Spleen (tissue), 11 donors: ENCODE measurements at regions not wholly inside any gene's neighbourhood (a gene's known extent, or its start where the extent isn't known, plus 50 kb on each side); places are given as distances from the start of the nearest gene placed in this dataset.

Experiments
- DNase-seq: peaks from one replicate; pipeline ENCODE4 v3.0.0-alpha.2; 2020
- H3K27ac ChIP-seq, 8 donors: fragments of 200-600 bp; sonication (generic) in 7 of 8; 1 replicate in 4 of 8; 2 replicates in 4 of 8; pipeline versions ENCODE4 v1.5.0 to v1.8.0; 2016 to 2021; ENCODE audit warnings: inconsistent platforms in 4 of 8, mild to moderate bottlenecking in 4 of 8, moderate library complexity in 1 of 8
- H3K27me3 ChIP-seq, 7 donors: fragments of 200-600 bp; sonication (generic) in 6 of 7; replicated peaks in 1 of 7; 1 replicate in 4 of 7; 2 replicates in 3 of 7; pipeline versions ENCODE4 v1.5.0 to v1.8.0; 2016 to 2021; ENCODE audit warnings: inconsistent platforms in 3 of 7, mild to moderate bottlenecking in 1 of 7
- H3K36me3 ChIP-seq, 6 donors: fragments of 200-600 bp; sonication (generic) in 5 of 6; 1 replicate in 4 of 6; 2 replicates in 2 of 6; pipeline versions ENCODE4 v1.5.0 to v1.8.0; 2016 to 2021; ENCODE audit warnings: inconsistent platforms in 2 of 6
- H3K4me1 ChIP-seq, 6 donors: fragments of 200-600 bp; sonication (generic) in 5 of 6; 1 replicate in 3 of 6; 2 replicates in 3 of 6; pipeline versions ENCODE4 v1.5.0 to v1.8.0; 2016 to 2021; ENCODE audit warnings: inconsistent platforms in 3 of 6
- H3K4me3 ChIP-seq, 8 donors: fragments of 200-600 bp; sonication (generic) in 7 of 8; 1 replicate in 4 of 8; 2 replicates in 4 of 8; pipeline versions ENCODE4 v1.5.0 to v1.8.0; 2016 to 2021; ENCODE audit warnings: inconsistent platforms in 4 of 8, mild to moderate bottlenecking in 4 of 8, moderate library complexity in 2 of 8
- H3K9me3 ChIP-seq, 8 donors: fragments of 200-600 bp; sonication (generic) in 7 of 8; 1 replicate in 4 of 8; 2 replicates in 4 of 8; pipeline versions ENCODE4 v1.5.0 to v1.8.0; 2016 to 2021; ENCODE audit warnings: inconsistent platforms in 4 of 8
- CTCF ChIP-seq, 11 experiments: fragments of 200-600 bp in 7 of 11; fragments of 450-650 bp in 4 of 11; sonication (generic) in 4 of 11; IDR thresholded peaks in 8 of 11; conservative IDR thresholded peaks in 3 of 11; 1 replicate in 7 of 11; 2 replicates in 4 of 11; pipeline versions ENCODE4 v1.4.0 to v1.8.0; 2016 to 2021; ENCODE audit warnings: antibody characterized with exemption in 11 of 11, inconsistent platforms in 4 of 11, mild to moderate bottlenecking in 1 of 11
- POLR2A ChIP-seq, 3 donors: fragments of 450-650 bp; IDR thresholded peaks; one replicate each; pipeline ENCODE4 v1.5.1; 2017; ENCODE audit warnings: antibody characterized with exemption in 3 of 3, mild to moderate bottlenecking in 1 of 3
- POLR2AphosphoS5 ChIP-seq, 3 donors: sonication (generic); formaldehyde crosslinking; IDR thresholded peaks; one replicate each; pipeline ENCODE4 v1.5.1; 2017; ENCODE audit warnings: antibody characterized with exemption in 3 of 3
- WGBS, 5 donors: extraction: QIAGEN DNeasy Blood & Tissue Kit in 3 of 5; methylation state at CpG; one replicate each; pipeline versions ENCODE4 v1.1.5 to v1.1.7; 2013 to 2018; 5-methylcytosine and 5-hydroxymethylcytosine counted together
- intact Hi-C: fragments of 100-400 bp; cut with DNase I; formaldehyde crosslinking; loops from one replicate; pipeline ENCODE4 v1.15.0; 2023; ENCODE audit warnings: low total_unique reads
- donor health status: healthy with polysubstance abuse.
- donor health status: DM: no; HTN: no; CAD: no; lungs with moderate emphysema.
- donor health status: DM: no; HTN: no; CAD: no.
- donor health status: Bipolar disorder and iron deficiency.
- donor health status: healthy.
- donor health status: DM: no; HTN: no; CAD: no.
- donor health status: DM: yes; HTN: yes; CAD: no.

- WGBS, 5 donors = 63 to 82% (median 78%) methylated on average over 2 of the region's 2 CpGs
- TF ChIP-seq POLR2AphosphoS5 (IDR thresholded peaks at IDR 0.05) (no peak), POLR2A (IDR thresholded peaks at IDR 0.05) (no peak), CTCF (IDR thresholded peaks at IDR 0.05 in 8 of 11, conservative IDR thresholded peaks at IDR 0.05 in 3 of 11) (no peak)
Observed at GRCh38 chr2:188865681-188866080, 108.5 kb upstream of the COL3A1 start.

GRCh38 chr2:188869550-188869949 lies 104.6 kb upstream of the COL3A1 start:
- WGBS, 5 donors = 50 to 81% (median 77%) methylated on average over 2 of the region's 2 CpGs
- no peak for DNase-seq
- Histone ChIP-seq H3K4me3 (no peak overlapping the region), H3K27me3 (no peaks in the 10 kb centered on the region), H3K36me3 (no peaks in the 10 kb centered on the region), H3K4me1 (no peaks in the 10 kb centered on the region), H3K27ac (no peak overlapping the region), H3K9me3 (peaks cover 0 to 24% (median 14%) of the 10 kb centered on the region in 8 donors)
- no peak for TF ChIP-seq POLR2AphosphoS5 (IDR thresholded peaks at IDR 0.05)
- intact Hi-C loops = no loop called here

More at GRCh38 chr2:188865681-188866080, 108.5 kb upstream of the COL3A1 start:
- H3K4me1 ChIP-seq = no peaks in the 10 kb centered on the region
- H3K4me3 ChIP-seq = no peak overlapping the region
- no peak overlapping the region for H3K27ac ChIP-seq
- no peaks in the 10 kb centered on the region for H3K27me3 ChIP-seq
- DNase-seq = no peak
- H3K9me3 ChIP-seq = peaks cover 0 to 40% (median 14%) of the 10 kb centered on the region in 8 donors
- H3K36me3 ChIP-seq = no peaks in the 10 kb centered on the region
- intact Hi-C loops = no loop called here

- WGBS, 5 donors = 43 to 67% (median 61%) methylated on average over 1 of the region's 1 CpG
- no peak for DNase-seq
- H3K4me3 ChIP-seq = no peak overlapping the region
- H3K27ac ChIP-seq = no peak overlapping the region
- H3K4me1 ChIP-seq = no peaks in the 10 kb centered on the region
- TF ChIP-seq POLR2A (IDR thresholded peaks at IDR 0.05) (no peak), CTCF (IDR thresholded peaks at IDR 0.05 in 8 of 11, conservative IDR thresholded peaks at IDR 0.05 in 3 of 11) (no peak), POLR2AphosphoS5 (IDR thresholded peaks at IDR 0.05) (no peak)
- intact Hi-C loops = no loop called here
- no peaks in the 10 kb centered on the region for H3K27me3 ChIP-seq
- H3K36me3 ChIP-seq = no peaks in the 10 kb centered on the region
- H3K9me3 ChIP-seq = peaks cover 0 to 23% (median 14%) of the 10 kb centered on the region in 8 donors
Observed at GRCh38 chr2:188870289-188870688, 103.9 kb upstream of the COL3A1 start.

- WGBS, 5 donors = 87 to 97% (median 95%) methylated on average over 6 of the region's 6 CpGs
- no peak for DNase-seq
- no peaks in the 10 kb centered on the region for H3K36me3 ChIP-seq
- H3K9me3 ChIP-seq = no peaks in the 10 kb centered on the region
- no peak for TF ChIP-seq POLR2A (IDR thresholded peaks at IDR 0.05)
- no peaks in the 10 kb centered on the region for H3K27me3 ChIP-seq
- no peaks in the 10 kb centered on the region for H3K4me1 ChIP-seq
- intact Hi-C loops = no loop called here
- H3K4me3 ChIP-seq = no peak overlapping the region
- H3K27ac ChIP-seq = no peak overlapping the region
Observed at GRCh38 chr2:188875104-188875503, 99.1 kb upstream of the COL3A1 start.

GRCh38 chr2:188878716-188879115 lies 95.5 kb upstream of the COL3A1 start:
- Histone ChIP-seq H3K4me3 (no peak overlapping the region), H3K27me3 (no peaks in the 10 kb centered on the region), H3K36me3 (no peaks in the 10 kb centered on the region), H3K4me1 (no peaks in the 10 kb centered on the region), H3K9me3 (no peaks in the 10 kb centered on the region), H3K27ac (no peak overlapping the region)
- DNase-seq = no peak
- TF ChIP-seq POLR2A (IDR thresholded peaks at IDR 0.05) = no peak
- TF ChIP-seq CTCF (IDR thresholded peaks at IDR 0.05 in 8 of 11, conservative IDR thresholded peaks at IDR 0.05 in 3 of 11) = no peak
- intact Hi-C loops = no loop called here
